ENCODE measurements at regions not wholly inside any gene's neighbourhood (a gene's known extent, or its start where the extent isn't known, plus 50 kb on each side); places are given as distances from the start of the nearest gene placed in this dataset.

GRCh38 chr6:153476243-153476642 lies 345.2 kb upstream of the RGS17 start:
- intact Hi-C loops (cut with micrococcal nuclease) = no loop called here
- Histone ChIP-seq H3K4me1 (ENCODE audit: control insufficient read depth in 2 of 2, insufficient read depth in 2 of 2, low read length in 2 of 2) (no peaks in the 10 kb centered on the region), H3K36me3 (replicated peaks in 1 of 2; ENCODE audit: control extremely low read depth in 1 of 2, control insufficient read depth in 1 of 2, extremely low read depth in 1 of 2, insufficient read depth in 2 of 2, low read length in 1 of 2) (no peaks in the 10 kb centered on the region), H3K9me3 (ENCODE audit: control extremely low read depth in 1 of 3, control insufficient read depth in 2 of 3, insufficient read depth in 1 of 3, low read length in 2 of 3) (no peaks in the 10 kb centered on the region), H3K79me2 (ENCODE audit: control insufficient read depth, insufficient read depth, low read length) (no peaks in the 10 kb centered on the region), H3K9ac (ENCODE audit: low read length) (no peak overlapping the region), H4K20me1 (ENCODE audit: control insufficient read depth, insufficient read depth, low read length, poor library complexity, severe bottlenecking) (no peaks in the 10 kb centered on the region), H3K27ac (ENCODE audit: low read length in 2 of 2) (no peak overlapping the region), H3K4me2 (replicated peaks; ENCODE audit: low read depth, low read length, poor library complexity, severe bottlenecking) (no peak overlapping the region), H3K27me3 (replicated peaks in 1 of 4; ENCODE audit: control extremely low read depth in 1 of 4, control insufficient read depth in 3 of 4, insufficient read depth in 4 of 4, low read length in 3 of 4) (no peaks in the 10 kb centered on the region), H3K4me3 (ENCODE audit: control extremely low read depth in 1 of 5, extremely low read depth in 1 of 5, insufficient read depth in 1 of 5, low read depth in 2 of 5, low read length in 4 of 5) (no peak overlapping the region), H2AFZ (ENCODE audit: insufficient read depth, low read depth, low read length, poor library complexity, severe bottlenecking) (no peak overlapping the region)
- POLR2A ChIA-PET = no interaction called here
- no peak overlapping the region for H3K4me3 Mint-ChIP-seq
- no peaks in the 10 kb centered on the region for H3K4me1 Mint-ChIP-seq
- TF ChIP-seq CTCF (IDR thresholded peaks at IDR 0.05) = no peak
- no peak for TF ChIP-seq EZH2 (IDR thresholded peaks at IDR 0.05; ENCODE audit: borderline replicate concordance, insufficient read depth, low read depth, low read length, poor library complexity, severe bottlenecking)
- CTCF ChIA-PET = interaction anchor here (1.1 kb wide), 1 partner anchor 8 kb away, joined by 3 read pairs; no protein-coding TSS in a partner anchor
- no CpG with 5 or more reads among the region's 6 CpGs for WGBS (ENCODE audit: insufficient coverage)
- no peaks in the 10 kb centered on the region for H3K27me3 Mint-ChIP-seq
- H3K9me3 Mint-ChIP-seq (ENCODE audit: insufficient read depth) = no peaks in the 10 kb centered on the region
- ATAC-seq (ENCODE audit: low read depth) (no peak), DNase-seq (no peak)
- H3K27ac Mint-ChIP-seq = no peak overlapping the region

DNA sequence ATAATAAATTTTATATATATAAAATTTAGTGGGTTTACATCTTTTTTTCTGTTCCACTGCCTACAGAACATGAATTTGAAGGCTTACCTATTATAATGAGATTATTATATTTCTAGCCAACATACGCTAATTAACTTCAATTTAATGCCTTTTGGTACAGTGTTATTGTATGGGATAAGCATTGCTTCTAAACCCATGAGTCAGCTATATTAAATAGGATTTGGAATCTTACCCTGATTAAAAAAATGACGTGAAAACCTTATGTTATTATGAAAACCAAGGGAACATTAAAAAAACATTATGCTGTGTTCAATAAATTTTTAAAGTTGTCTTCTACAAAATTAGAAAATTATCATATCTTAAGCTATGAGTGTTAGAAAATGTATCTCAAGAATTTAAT lies 334.0 kb upstream of the RGS17 start:
- ATAC-seq (ENCODE audit: low read depth) = no peak
- ChIA-PET CTCF (no interaction called here), POLR2A (no interaction called here)
- Mint-ChIP-seq H3K27ac (no peak overlapping the region), H3K4me3 (no peak overlapping the region), H3K4me1 (no peaks in the 10 kb centered on the region), H3K27me3 (no peaks in the 10 kb centered on the region), H3K9me3 (ENCODE audit: insufficient read depth) (peaks cover 2% of the 10 kb centered on the region)
- no peak for TF ChIP-seq EZH2 (IDR thresholded peaks at IDR 0.05; ENCODE audit: borderline replicate concordance, insufficient read depth, low read depth, low read length, poor library complexity, severe bottlenecking)
- TF ChIP-seq CTCF (IDR thresholded peaks at IDR 0.05) = no peak
- no peaks in the 10 kb centered on the region for H3K9me3 ChIP-seq (ENCODE audit: control extremely low read depth in 1 of 3, control insufficient read depth in 2 of 3, insufficient read depth in 1 of 3, low read length in 2 of 3)
- no peaks in the 10 kb centered on the region for H3K36me3 ChIP-seq (replicated peaks in 1 of 2; ENCODE audit: control extremely low read depth in 1 of 2, control insufficient read depth in 1 of 2, extremely low read depth in 1 of 2, insufficient read depth in 2 of 2, low read length in 1 of 2)
- H3K79me2 ChIP-seq (ENCODE audit: control insufficient read depth, insufficient read depth, low read length) = no peaks in the 10 kb centered on the region
- H3K4me3 ChIP-seq (ENCODE audit: control extremely low read depth in 1 of 5, extremely low read depth in 1 of 5, insufficient read depth in 1 of 5, low read depth in 2 of 5, low read length in 4 of 5) = no peak overlapping the region
- H2AFZ ChIP-seq (ENCODE audit: insufficient read depth, low read depth, low read length, poor library complexity, severe bottlenecking) = no peak overlapping the region
- H3K27ac ChIP-seq (ENCODE audit: low read length in 2 of 2) = no peak overlapping the region
- DNase-seq = no peak
- intact Hi-C loops (cut with micrococcal nuclease) = no loop called here
- H3K4me2 ChIP-seq (replicated peaks; ENCODE audit: low read depth, low read length, poor library complexity, severe bottlenecking) = no peak overlapping the region
- H4K20me1 ChIP-seq (ENCODE audit: control insufficient read depth, insufficient read depth, low read length, poor library complexity, severe bottlenecking) = no peaks in the 10 kb centered on the region
- WGBS (ENCODE audit: insufficient coverage) = no CpG with 5 or more reads among the region's 2 CpGs
- no peaks in the 10 kb centered on the region for H3K4me1 ChIP-seq (ENCODE audit: control insufficient read depth in 2 of 2, insufficient read depth in 2 of 2, low read length in 2 of 2)
- no peaks in the 10 kb centered on the region for H3K27me3 ChIP-seq (replicated peaks in 1 of 4; ENCODE audit: control extremely low read depth in 1 of 4, control insufficient read depth in 3 of 4, insufficient read depth in 4 of 4, low read length in 3 of 4)
- H3K9ac ChIP-seq (ENCODE audit: low read length) = no peak overlapping the region
